ENCODE measurements at regions not wholly inside any gene's neighbourhood (a gene's known extent, or its start where the extent isn't known, plus 50 kb on each side); places are given as distances from the start of the nearest gene placed in this dataset.
A peak's percentile ranks its signal among the peaks of the same experiment; 100 is the strongest.

DNA sequence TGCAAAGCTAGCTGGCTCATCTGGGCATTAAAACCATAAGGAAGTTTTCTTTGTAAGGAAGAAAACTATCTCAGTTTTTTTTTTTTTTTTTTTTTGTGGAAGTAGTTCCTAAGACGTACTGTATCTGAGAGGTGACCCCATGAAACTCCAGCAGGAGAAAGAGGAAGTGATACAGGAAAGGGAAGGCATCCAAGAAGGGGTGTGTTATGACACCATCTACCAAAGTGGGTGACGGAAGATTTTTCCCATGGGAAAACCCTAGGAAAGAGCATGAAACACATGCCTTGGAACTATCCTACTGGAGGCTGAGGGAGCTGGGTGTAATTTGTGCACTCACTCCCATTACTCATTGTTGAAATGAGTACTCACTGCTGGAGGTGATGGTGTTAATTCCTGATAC, 63.8 kb upstream of the ARHGAP20 start:
- no peak overlapping the region for H2AFZ ChIP-seq (ENCODE audit: control insufficient read depth, low read depth, low read length)
- no peaks in the 10 kb centered on the region for H3K36me3 ChIP-seq (ENCODE audit: control insufficient read depth in 2 of 2, insufficient read depth in 2 of 2, low read length in 1 of 2)
- no peak overlapping the region for H3K27ac ChIP-seq (ENCODE audit: control insufficient read depth, insufficient read depth)
- H3K4me2 ChIP-seq (ENCODE audit: control insufficient read depth, insufficient read depth), result no peak overlapping the region
- DNase-seq (ENCODE audit: low read depth, low spot score) (no peak), FAIRE-seq (no peak), ATAC-seq (no peak)
- no peak overlapping the region for H3K4me3 ChIP-seq
- no peaks in the 10 kb centered on the region for H4K20me1 ChIP-seq (ENCODE audit: control insufficient read depth, insufficient read depth)
- RAD21 ChIA-PET (ENCODE audit: unreplicated experiment), result no interaction called here
- CTCF ChIA-PET, result no interaction called here
- H3K27me3 ChIP-seq (replicated peaks in 1 of 2; ENCODE audit: control insufficient read depth in 2 of 2, insufficient read depth in 2 of 2, low read length in 1 of 2), result no peaks in the 10 kb centered on the region
- BruUV-seq (replicated peaks), result no TSS peak
- intact Hi-C loops (cut with micrococcal nuclease; ENCODE audit: unreplicated experiment) (no loop called here), in situ Hi-C loops (cut with MboI) (no loop called here)
- no peak for TF ChIP-seq JUNB (IDR thresholded peaks at IDR 0.05)
- TF ChIP-seq SPI1 (IDR thresholded peaks at IDR 0.05; ENCODE audit: borderline replicate concordance, insufficient read depth, low read depth, low read length), result peak; percentile 41; the same call in 1 of the 2 replicates
- no peak for TF ChIP-seq CHD4 (IDR thresholded peaks at IDR 0.05)
- TF ChIP-seq CREM (IDR thresholded peaks at IDR 0.05; ENCODE audit: low read depth), result no peak
- no peak for TF ChIP-seq MXI1 (IDR thresholded peaks at IDR 0.05; ENCODE audit: low read depth, low read length)
- TF ChIP-seq BACH1 (IDR thresholded peaks at IDR 0.05; ENCODE audit: borderline replicate concordance), result no peak
- TF ChIP-seq TCF12 (IDR thresholded peaks at IDR 0.05; ENCODE audit: low read depth, low read length), result no peak
- TF ChIP-seq CHD2 (IDR thresholded peaks at IDR 0.05; ENCODE audit: borderline replicate concordance, low read depth, low read length), result no peak
- no peaks in the 10 kb centered on the region; the same call in 1 of the 2 replicates for H3K4me1 ChIP-seq (ENCODE audit: control insufficient read depth, insufficient read depth, low read length)
- H3K9me3 ChIP-seq (replicated peaks; ENCODE audit: control insufficient read depth, insufficient read depth, low read length), result peaks cover 4% of the 10 kb centered on the region; the same call in 1 of the 3 replicates
- H3K79me2 ChIP-seq (ENCODE audit: control insufficient read depth, insufficient read depth, low read length), result no peaks in the 10 kb centered on the region
- 6% methylated on average over 2 of the region's 2 CpGs for WGBS (ENCODE audit: insufficient coverage, insufficient replicate concordance, low lambda C conversion rate, missing lambda C conversion rate)
- SMC1A ChIA-PET (ENCODE audit: uncharacterized antibody, unreplicated experiment), result no interaction called here
- POLR2A ChIA-PET, result no interaction called here
- H3K9ac ChIP-seq (ENCODE audit: control insufficient read depth, insufficient read depth, low read length), result no peak overlapping the region

Data from GM12878 (cell line).